ENCODE measurements at regions not wholly inside any gene's neighbourhood (a gene's known extent, or its start where the extent isn't known, plus 50 kb on each side); places are given as distances from the start of the nearest gene placed in this dataset.

- TF ChIP-seq CTCF (IDR thresholded peaks at IDR 0.05; ENCODE audit: low read depth, low read length) (no peak), MAX (IDR thresholded peaks at IDR 0.05; ENCODE audit: low read depth, low read length) (no peak)
Observed at GRCh38 chr17:36765436-36766043, 164.2 kb downstream of the MRM1 start.

Data from NB4 (cell line).